ENCODE measurements at regions not wholly inside any gene's neighbourhood (a gene's known extent, or its start where the extent isn't known, plus 50 kb on each side); places are given as distances from the start of the nearest gene placed in this dataset.

DNA sequence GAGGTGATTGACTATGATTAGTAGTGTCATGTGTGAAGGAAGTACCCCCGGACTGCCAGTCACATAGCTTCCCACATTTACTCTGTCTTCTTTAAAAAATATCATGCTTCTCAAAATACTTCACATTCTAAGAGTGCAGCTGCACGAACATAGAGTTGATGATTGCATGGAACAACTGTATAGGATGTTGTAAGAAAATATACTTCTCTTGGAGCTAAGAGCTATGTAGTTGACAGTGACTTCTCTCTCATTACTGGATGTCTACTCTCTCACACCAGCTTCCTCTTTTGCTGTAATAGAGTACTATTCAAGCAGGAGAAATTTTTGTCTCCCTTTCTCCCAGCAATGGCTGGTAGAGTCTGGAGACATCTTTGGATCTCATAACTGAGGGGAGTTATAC, 99.4 kb upstream of the PUDP start:
- Histone ChIP-seq H3K9me3 (no peaks in the 10 kb centered on the region), H3K36me3 (no peaks in the 10 kb centered on the region), H3K27me3 (no peaks in the 10 kb centered on the region), H3K27ac (no peak overlapping the region), H3K4me3 (no peak overlapping the region), H3K4me1 (no peaks in the 10 kb centered on the region)
- no peak for DNase-seq
- TF ChIP-seq POLR2A (IDR thresholded peaks at IDR 0.05) = no peak
- TF ChIP-seq, protein P1, sequence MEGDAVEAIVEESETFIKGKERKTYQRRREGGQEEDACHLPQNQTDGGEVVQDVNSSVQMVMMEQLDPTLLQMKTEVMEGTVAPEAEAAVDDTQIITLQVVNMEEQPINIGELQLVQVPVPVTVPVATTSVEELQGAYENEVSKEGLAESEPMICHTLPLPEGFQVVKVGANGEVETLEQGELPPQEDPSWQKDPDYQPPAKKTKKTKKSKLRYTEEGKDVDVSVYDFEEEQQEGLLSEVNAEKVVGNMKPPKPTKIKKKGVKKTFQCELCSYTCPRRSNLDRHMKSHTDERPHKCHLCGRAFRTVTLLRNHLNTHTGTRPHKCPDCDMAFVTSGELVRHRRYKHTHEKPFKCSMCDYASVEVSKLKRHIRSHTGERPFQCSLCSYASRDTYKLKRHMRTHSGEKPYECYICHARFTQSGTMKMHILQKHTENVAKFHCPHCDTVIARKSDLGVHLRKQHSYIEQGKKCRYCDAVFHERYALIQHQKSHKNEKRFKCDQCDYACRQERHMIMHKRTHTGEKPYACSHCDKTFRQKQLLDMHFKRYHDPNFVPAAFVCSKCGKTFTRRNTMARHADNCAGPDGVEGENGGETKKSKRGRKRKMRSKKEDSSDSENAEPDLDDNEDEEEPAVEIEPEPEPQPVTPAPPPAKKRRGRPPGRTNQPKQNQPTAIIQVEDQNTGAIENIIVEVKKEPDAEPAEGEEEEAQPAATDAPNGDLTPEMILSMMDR (IDR thresholded peaks at IDR 0.05) = no peak

DNA sequence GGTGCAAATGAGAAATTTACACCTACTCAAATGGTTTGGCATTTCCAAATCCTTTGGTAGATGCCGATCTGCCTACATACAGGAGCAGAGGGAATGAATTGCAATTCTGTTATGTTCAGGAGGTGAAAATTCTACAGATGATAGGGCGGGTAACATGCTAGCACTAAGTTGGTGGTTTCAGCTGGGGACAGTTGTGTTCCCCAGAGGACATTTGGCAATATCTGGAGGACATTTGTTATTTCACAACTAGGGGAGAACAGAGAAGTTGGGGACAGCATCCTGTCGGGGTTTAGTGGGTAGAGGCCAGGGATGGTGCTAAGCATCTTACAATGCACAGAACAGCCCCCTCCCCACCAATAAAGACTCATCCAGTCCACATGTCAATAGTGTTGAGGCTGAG, 96.5 kb upstream of the PUDP start:
- H3K4me3 ChIP-seq = no peak overlapping the region
- DNase-seq = no peak

DNA sequence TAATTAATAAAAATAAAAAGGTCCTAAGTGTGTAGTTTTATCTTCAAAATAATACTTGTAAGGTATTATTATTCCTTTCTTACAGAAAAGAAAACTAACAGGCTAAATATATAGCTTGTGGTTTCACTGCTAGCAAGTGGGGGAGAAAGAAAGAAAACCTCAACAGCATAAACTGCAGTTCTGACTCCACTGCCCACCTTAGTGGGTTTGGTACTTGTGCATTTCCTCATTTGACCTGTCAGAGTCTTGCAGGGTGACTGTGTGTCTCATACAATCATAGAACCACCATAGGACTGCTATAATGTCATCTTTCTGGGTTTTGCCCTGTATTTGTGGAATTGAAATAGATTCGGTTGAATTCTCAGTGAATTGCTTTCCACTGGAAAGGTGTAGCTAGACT, 94.7 kb upstream of the PUDP start:
- Histone ChIP-seq H3K36me3 (no peaks in the 10 kb centered on the region), H3K27me3 (no peaks in the 10 kb centered on the region), H3K27ac (no peak overlapping the region), H3K4me1 (no peaks in the 10 kb centered on the region), H3K9me3 (no peaks in the 10 kb centered on the region), H3K4me3 (no peak overlapping the region)
- no peak for DNase-seq
- no peak for TF ChIP-seq POLR2A (IDR thresholded peaks at IDR 0.05)
- TF ChIP-seq, protein P1 (IDR thresholded peaks at IDR 0.05) = no peak

More for the DNA sequence above, 96.5 kb upstream of the PUDP start:
- no peaks in the 10 kb centered on the region for H3K4me1 ChIP-seq
- no peaks in the 10 kb centered on the region for H3K36me3 ChIP-seq
- H3K27ac ChIP-seq = no peak overlapping the region
- TF ChIP-seq, protein P1 (IDR thresholded peaks at IDR 0.05) = no peak
- TF ChIP-seq POLR2A (IDR thresholded peaks at IDR 0.05) = no peak
- no peaks in the 10 kb centered on the region for H3K27me3 ChIP-seq
- no peaks in the 10 kb centered on the region for H3K9me3 ChIP-seq

DNA sequence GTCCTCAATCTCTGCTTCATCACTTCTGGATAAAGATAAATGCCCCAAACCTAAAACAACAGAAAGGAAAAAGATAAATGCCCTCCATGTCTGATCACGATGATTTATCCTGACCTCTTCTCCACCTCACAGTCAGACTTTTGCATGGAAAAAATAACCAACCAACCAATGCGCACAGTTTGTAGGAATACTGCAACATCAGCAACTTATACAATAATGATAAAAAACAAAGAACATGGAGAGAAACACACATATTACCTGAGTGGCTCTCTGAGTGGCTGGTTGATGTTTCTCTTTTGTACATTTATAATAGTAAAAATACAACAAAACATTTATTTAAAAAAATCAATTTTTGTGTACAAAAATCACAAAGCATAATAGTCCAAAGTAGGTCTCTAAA, 93.0 kb upstream of the PUDP start:
- TF ChIP-seq, protein P1 (IDR thresholded peaks at IDR 0.05) = no peak
- TF ChIP-seq POLR2A (IDR thresholded peaks at IDR 0.05) = no peak
- no peaks in the 10 kb centered on the region for H3K36me3 ChIP-seq
- H3K4me3 ChIP-seq = no peak overlapping the region
- H3K9me3 ChIP-seq = no peaks in the 10 kb centered on the region
- no peaks in the 10 kb centered on the region for H3K4me1 ChIP-seq
- DNase-seq = no peak
- H3K27ac ChIP-seq = no peak overlapping the region
- H3K27me3 ChIP-seq = no peaks in the 10 kb centered on the region

DNA sequence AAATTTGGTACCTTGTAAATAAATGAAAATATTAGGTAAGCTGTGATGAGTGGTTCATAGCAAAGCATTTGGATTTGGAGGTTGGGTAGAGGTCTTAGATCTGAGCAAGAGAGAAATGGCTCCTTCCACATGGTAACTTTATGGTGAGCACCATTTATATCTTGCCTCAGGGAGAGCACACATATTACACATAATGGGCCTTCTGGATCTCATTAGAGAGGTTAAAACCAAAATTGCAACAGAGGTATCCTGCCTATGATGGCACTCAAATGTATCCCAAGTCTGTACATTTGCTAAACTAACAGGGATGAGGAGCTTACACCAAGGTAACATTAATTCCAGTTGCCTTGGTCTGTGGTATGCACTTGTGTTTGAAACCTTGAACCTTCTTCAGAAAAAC, 87.1 kb upstream of the PUDP start:
- H3K27ac ChIP-seq = no peak overlapping the region
- no peak for DNase-seq
- no peak overlapping the region for H3K4me3 ChIP-seq
- H3K9me3 ChIP-seq = no peaks in the 10 kb centered on the region
- no peak for TF ChIP-seq POLR2A (IDR thresholded peaks at IDR 0.05)
- TF ChIP-seq, protein P1 (IDR thresholded peaks at IDR 0.05) = no peak
- no peaks in the 10 kb centered on the region for H3K4me1 ChIP-seq
- H3K36me3 ChIP-seq = no peaks in the 10 kb centered on the region
- no peaks in the 10 kb centered on the region for H3K27me3 ChIP-seq
